ENCODE measurements at regions not wholly inside any gene's neighbourhood (a gene's known extent, or its start where the extent isn't known, plus 50 kb on each side); places are given as distances from the start of the nearest gene placed in this dataset.

GRCh38 chr7:85773116-85773728 is 586.4 kb upstream of the SEMA3D start:
- no peak for DNase-seq

DNA sequence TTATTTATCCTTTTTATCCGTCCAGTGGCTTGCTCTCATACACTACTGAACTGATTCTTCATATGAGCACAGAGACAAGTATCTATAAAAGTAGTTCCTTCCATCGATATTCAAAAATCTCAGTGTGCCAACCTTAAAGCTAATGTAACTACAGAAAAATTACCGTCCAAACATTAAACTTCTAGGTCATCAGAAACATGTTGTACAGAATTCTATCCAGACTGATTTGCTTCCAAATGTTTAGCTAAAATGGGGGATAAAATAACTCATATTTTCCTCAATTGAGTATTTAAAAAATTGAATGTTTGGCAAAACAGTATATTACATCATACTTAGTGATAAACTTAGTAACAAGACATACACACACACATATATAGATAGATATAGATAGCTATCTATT is 584.7 kb upstream of the SEMA3D start:
- DNase-seq, result no peak

- no peak for DNase-seq
Measured at GRCh38 chr7:85770332-85770731, 583.5 kb upstream of the SEMA3D start.

- DNase-seq, result no peak
Measured at GRCh38 chr7:85765698-85766298, 578.9 kb upstream of the SEMA3D start.

- no peak for DNase-seq
Measured at GRCh38 chr7:85764034-85764433, 577.2 kb upstream of the SEMA3D start.

GRCh38 chr7:85757348-85757747 is 570.5 kb upstream of the SEMA3D start:
- no peak for DNase-seq

- no peak for DNase-seq
Measured at GRCh38 chr7:85750454-85750949, 563.6 kb upstream of the SEMA3D start.

GRCh38 chr7:85749696-85750453 is 563.0 kb upstream of the SEMA3D start:
- DNase-seq, result no peak

- no peak for DNase-seq
Measured at GRCh38 chr7:85748861-85749260, 562.0 kb upstream of the SEMA3D start.

DNA sequence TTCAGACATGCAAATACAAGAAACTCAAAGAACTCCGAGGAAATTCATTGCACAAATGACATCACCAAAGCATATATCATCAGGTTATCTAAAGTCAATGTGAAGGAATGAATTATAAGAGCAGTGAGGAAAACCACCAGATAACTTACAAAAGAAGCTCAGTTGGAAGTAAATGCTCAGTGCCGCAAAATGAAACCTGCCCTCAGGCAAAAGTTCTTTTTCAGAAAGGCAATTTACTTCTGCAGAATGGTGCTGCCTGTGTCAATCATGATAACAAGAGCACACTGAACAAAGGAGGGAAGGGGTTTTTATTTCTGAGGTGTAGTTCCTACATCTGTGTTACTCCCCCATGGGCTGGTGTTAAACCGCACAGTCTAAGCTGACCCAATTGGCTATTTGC is 550.6 kb upstream of the SEMA3D start:
- DNase-seq, result no peak

DNA sequence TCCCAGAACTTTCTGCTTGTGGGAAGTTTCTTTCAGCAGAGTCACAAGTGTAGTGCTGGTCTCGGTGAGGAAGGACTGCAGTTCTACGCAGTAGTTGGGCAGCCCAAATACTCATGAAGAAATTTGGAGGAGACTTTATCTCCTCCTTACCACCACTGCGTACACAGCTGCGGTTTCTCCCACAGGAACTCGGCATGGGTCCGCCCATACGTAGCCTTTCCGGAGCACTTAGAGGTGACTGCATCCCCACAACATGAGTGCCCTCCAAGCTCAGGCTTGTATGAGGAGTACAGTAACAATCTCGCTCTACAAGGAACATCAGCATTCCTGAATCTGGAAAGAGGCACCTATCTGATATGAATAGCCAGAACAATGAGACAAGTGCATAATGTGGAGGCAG is 549.2 kb upstream of the SEMA3D start:
- no peak for DNase-seq

DNA sequence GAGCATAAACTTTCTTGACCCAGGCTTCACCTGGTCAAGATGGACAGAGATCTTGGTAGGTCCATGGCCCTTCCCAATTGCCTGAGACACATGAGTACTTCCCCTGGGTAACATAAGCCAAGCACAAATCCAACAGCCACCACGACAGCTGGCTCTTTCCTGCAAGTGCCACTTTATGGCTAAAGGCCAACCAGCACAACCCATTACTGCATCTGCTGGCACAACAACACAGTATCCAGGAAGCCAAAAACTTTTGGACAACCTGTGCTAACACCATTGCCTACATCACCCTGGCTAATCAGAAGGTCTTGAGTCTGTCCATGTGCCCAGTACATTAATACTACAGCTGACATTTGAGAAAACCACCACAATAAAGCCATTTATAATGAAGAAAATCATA is 548.0 kb upstream of the SEMA3D start:
- DNase-seq, result no peak

- DNase-seq, result no peak
Measured at GRCh38 chr7:85733169-85733915, 546.5 kb upstream of the SEMA3D start.

GRCh38 chr7:85730012-85730411 is 543.2 kb upstream of the SEMA3D start:
- no peak for DNase-seq

DNA sequence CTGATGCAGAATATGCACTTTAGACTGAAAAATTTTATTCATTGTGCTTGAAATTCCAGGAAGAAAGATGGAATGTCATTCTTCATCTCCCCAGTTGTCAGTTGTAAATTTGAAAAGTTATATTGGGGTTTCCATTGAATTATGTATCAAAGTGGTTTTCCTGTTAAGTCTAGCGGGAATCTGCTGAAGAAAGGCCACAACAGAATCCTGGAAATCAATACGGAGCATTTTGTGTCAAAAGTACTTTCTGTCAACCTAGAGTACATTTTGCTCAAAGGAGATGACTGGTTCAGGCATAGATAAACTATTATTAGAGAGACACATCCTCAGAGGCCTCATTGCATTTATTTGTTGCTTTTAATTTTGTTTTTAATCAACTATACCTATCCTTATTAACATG is 538.2 kb upstream of the SEMA3D start:
- no peak for DNase-seq

- DNase-seq, result no peak
Measured at GRCh38 chr7:85719981-85720953, 533.4 kb upstream of the SEMA3D start.

DNA sequence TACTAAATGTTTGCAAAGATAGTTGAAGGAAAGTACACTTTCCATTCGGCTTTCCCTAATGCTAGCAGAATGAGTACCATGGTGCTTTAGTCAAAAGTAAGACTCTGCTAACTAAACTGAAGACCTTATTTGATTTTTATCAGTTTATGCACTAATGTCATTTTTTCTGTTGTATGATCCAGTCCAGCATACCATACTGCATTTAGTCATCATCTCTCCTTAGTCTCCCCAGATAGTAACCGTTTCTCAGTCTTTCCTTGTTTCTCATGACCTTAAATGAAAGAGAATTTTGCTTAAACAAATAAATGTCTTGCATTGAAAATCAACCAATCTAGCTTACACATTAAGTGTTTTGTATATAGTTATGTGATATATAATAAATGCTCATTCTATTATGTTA is 529.5 kb upstream of the SEMA3D start:
- no peak for DNase-seq

GRCh38 chr7:85714951-85715350 is 528.1 kb upstream of the SEMA3D start:
- no peak for DNase-seq

DNA sequence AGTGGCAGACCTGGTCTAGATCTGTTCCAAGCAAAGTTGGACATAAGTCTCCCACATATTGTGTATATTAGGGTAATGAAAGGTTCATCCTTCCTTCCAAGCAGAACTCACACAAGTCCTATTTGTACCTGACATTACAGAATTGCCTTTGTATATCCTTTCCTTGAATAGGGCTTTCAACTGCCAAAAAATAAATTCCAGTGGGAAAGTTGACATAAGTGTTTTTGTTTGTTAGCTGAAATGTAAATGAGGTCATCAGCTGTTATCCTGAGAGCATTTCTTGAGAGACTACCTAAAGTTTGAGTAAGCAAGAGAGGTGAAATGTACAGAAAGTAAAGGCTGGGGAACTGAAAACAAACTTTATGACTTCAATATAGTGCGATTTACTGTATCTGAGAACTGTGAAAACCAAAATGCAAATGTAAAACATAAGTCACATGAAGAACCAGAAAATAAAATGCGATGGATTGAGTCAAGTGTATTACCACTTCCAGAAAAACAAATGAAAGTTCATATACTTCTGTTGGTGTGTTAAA is 527.3 kb upstream of the SEMA3D start:
- no peak for DNase-seq

DNA sequence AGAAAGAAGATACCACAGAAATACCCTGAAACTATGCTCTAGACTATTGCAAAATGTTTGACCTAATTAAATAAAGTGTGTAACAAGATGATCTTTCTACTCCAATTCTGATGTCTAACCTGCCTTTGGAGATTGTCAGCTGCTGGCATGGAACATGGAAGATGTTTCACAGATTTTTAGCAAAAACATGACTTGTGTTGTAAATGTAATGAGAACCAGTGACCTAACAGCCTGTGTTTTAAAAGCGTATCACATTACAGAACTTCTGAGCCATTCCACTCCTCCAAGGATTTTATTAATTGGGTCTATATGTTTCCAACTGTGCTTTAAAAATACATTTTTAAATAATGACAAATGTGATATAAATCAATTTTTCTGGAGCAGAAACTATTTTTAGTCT is 526.3 kb upstream of the SEMA3D start:
- DNase-seq, result no peak

DNA sequence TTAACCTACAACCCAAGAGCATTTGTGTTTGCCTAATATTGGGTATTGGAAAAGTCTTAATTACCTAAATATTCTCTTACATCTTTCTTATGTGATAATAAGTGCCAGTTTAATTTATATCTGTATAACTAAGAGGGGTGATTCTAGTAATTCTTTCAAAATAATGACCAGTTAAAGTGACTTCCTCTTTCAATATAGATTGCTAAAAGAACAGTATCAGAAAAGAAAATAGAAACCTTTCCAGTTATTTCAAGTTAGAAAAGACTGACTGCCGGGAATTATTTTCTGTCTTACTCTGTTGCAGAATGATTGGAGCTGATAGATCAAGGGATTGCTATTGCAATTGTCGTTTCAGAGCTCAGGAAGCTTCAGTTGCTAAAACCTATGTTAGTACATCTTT is 525.0 kb upstream of the SEMA3D start:
- no peak for DNase-seq

DNA sequence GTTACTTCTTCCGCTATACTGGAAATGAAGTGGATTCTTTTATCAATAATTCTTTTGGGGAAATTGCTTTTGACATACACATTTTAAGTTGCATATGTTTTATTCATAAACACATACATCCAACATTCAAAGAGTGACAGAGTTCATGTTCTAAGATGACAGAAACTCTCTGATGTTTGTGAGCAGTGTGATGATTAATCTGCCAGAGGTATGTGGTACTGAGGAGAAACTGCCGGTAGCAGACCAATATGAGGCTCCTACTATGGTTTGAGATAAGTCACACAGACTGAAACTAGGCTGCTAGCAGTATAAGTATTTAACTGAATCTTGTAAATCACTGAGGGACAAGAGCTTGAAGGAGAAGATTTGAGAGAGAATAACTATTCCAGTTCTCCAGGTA is 524.1 kb upstream of the SEMA3D start:
- no peak for DNase-seq

Measured in NCI-H187 (cell line).